ENCODE measurements at regions not wholly inside any gene's neighbourhood (a gene's known extent, or its start where the extent isn't known, plus 50 kb on each side); places are given as distances from the start of the nearest gene placed in this dataset.
"Not testable (repeated sequence)": the region's sequence is repeated elsewhere in the genome, so short reads cannot be mapped to it uniquely, and the experiment has no call there.

- DNase-seq (ENCODE audit: low read depth in 3 of 3, low spot score in 1 of 3): no peak
These were observed 52.1 kb downstream of the CARTPT start for GRCh38 chr5:71771191-71771590.

DNA sequence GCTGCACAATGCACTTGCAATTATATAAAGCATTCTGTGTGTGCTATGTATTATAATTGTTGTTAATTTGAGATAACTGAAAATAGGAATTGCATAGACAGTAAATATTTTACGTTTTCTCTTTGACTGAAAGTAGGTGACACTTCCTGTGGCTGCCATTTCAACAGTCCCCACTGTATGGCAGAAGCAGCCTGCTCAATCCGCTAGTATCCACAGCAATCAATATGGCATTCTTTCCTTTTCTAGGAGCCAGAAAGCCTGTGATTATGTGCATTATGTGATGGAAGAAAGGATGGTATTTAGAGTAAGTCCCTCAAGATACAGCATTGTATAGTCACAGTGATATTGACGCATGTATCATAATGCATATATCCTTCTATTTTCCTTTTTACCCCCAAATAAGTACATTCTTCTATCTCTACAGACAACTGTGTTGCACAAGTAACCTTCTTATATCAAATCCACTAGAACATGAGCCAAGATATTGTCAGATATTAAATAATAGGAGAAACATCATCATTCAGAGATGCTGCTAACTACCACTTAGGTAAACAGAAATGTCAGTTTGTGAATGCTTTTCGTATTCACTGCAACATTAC lies 59.7 kb downstream of the CARTPT start:
- DNase-seq (ENCODE audit: low read depth in 3 of 3, low spot score in 1 of 3): no peak

- no peak for DNase-seq (ENCODE audit: low read depth in 3 of 3, low spot score in 1 of 3)
These were observed 61.5 kb downstream of the CARTPT start for GRCh38 chr5:71780597-71780996.

- no peak for DNase-seq (ENCODE audit: low read depth in 3 of 3, low spot score in 1 of 3)
These were observed 63.3 kb downstream of the CARTPT start for GRCh38 chr5:71782393-71782770.

- peak in 1 of 3 donors; percentile 14 for DNase-seq (ENCODE audit: low read depth in 3 of 3, low spot score in 1 of 3)
These were observed 64.0 kb downstream of the CARTPT start for GRCh38 chr5:71782771-71783770.

GRCh38 chr5:71783891-71784290 lies 64.8 kb downstream of the CARTPT start:
- no peak for DNase-seq (ENCODE audit: low read depth in 3 of 3, low spot score in 1 of 3)

DNA sequence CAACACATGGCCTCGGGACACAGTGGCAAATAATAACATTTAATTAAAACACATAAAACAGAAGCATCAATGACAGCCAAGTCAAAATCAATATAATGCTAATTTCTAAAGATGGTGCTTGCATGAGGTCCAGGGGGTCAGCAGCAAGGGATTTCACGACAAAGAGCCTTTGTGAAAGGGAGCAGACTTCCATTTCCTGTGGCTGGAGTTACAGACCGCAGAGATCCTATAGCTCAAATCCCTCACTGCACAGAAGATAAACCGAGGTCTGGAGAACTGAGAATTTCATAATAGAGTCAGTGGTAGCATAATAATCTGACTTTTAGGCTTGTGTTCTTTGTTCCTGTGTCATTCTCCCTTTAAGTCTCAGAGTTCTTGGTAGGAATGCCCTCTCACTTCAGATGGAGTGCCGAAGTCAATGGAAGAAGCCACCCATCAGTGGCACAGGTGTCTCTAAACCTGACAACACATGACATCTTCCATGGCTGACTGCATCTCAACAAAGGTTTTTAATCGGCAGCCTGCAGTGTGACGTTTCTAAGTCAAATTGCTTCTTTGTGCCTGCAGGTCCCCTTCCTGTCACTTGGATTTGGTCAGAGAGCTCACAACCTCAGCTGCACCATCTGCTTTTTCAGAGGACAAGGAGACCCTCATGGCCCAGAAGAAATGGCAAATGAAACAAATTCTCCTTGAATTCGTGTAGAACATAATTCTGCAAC lies 67.4 kb downstream of the CARTPT start:
- DNase-seq (ENCODE audit: low read depth in 3 of 3, low spot score in 1 of 3): no peak

DNA sequence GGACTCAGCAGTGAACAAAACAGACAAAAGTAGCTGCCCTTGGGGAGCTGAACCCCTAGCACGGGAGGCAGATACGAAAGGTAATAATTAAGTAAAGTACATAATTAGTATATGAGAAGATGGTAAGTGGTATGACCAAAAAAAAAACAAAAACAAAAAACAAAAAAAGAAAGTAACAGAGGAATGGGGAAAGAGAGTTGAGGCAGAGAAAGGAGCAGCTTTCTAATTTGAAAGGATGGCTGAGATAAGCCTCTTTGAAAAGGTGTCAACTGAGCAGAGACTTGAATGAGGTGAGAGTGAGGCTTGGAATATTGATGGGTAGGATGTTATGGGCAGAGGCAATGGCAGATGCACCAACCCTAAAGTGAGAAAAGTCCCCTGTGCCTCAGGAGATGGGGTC lies 69.7 kb downstream of the CARTPT start:
- DNase-seq (ENCODE audit: low read depth in 3 of 3, low spot score in 1 of 3): no peak

DNA sequence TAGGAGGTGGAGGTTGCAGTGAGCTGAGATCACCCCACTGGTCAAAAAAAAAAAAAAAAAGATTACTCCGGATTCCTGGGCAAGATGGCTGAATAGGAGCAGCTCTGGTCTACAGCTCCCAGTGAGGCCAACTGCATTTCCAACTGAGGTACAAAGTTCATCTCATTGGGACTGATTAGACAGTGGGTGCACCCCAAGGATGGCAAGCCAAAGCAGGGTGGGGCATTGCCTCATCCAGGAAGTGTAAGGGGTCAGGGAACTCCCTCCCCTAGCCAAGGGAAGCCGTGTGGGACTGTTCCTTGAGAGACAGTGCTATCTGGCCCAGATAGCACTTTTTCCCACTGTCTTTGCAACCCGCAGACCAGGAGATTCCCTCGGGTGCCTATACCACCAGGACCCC lies 70.7 kb downstream of the CARTPT start:
- no peak for DNase-seq (ENCODE audit: low read depth in 3 of 3, low spot score in 1 of 3)

GRCh38 chr5:71790433-71790832 lies 71.4 kb downstream of the CARTPT start:
- DNase-seq (ENCODE audit: low read depth in 3 of 3, low spot score in 1 of 3): no peak

- DNase-seq (ENCODE audit: low read depth in 3 of 3, low spot score in 1 of 3): not testable (repeated sequence)
These were observed 73.0 kb downstream of the CARTPT start for GRCh38 chr5:71792041-71792440.

DNA sequence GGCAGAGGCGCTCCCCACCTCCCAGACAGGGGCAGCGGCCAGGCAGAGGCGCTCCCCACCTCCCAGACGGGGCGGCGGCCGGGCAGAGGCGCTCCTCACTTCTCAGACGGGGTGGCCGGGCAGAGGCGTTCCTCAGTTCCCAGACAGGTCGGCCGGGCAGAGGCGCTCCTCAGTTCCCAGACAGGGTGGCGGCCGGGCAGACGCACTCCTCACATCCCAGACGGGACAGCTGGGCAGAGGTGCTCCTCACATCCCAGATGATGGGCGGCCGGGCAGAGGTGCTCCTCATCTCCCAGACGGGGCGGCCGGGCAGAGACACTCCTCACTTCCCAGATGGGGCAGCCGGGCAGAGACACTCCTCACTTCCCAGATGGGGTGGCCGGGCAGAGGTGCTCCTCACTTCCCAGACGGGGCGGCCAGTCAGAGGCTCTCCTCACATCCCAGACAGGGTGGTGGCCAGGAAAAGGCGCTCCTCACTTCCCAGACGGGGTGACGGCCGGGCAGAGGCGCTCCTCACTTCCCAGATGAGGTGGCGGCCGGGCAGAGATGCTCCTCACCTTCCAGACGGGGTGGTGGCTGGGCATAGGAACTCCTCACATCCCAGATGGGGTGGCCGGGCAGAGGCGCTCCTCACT lies 75.1 kb downstream of the CARTPT start:
- DNase-seq (ENCODE audit: low read depth in 3 of 3, low spot score in 1 of 3): no peak

DNA sequence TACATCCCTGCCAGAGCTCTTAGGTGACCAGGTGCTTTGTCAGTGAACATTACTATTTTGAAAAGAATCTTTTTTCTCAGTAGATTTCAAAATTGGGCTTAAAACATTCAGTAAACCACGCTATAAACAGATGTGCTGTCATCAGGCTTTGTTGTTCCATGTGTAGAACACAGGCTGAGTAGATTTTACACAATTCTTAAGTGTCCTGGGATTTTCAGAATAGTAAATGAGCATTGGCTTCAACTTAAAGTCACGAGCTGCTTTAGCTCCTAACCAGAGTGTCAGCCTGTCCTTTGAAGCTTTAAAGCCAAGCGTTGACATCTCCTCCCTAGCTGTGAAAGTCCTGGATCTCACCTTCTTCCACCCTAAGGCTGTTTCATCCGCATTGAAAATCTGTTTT lies 83.6 kb downstream of the CARTPT start:
- no peak for DNase-seq (ENCODE audit: low read depth in 3 of 3, low spot score in 1 of 3)

DNA sequence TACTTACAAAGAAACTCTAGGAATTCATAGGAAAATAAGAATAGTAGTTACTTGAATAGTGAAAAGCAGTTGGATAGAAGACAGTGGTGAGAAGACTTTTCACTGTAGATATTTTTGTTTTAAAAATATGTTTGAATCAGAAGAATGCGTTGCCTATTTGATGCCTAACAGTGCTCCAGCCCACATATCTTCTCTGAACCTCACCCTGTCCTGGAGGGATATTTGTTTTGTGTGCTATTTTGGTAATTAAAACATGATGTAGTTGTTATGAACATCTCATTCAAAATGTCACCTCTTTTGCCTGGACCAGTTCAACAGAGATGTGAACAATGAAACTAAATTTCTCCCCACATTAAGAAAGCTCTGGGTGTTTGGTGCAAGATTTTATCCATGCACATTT lies 87.6 kb downstream of the CARTPT start:
- DNase-seq (ENCODE audit: low read depth in 3 of 3, low spot score in 1 of 3): no peak

GRCh38 chr5:71807909-71808308 lies 88.8 kb downstream of the CARTPT start:
- no peak for DNase-seq (ENCODE audit: low read depth in 3 of 3, low spot score in 1 of 3)

GRCh38 chr5:71809446-71809845 lies 90.4 kb downstream of the CARTPT start:
- DNase-seq (ENCODE audit: low read depth in 3 of 3, low spot score in 1 of 3): no peak

- no peak for DNase-seq (ENCODE audit: low read depth in 3 of 3, low spot score in 1 of 3)
These were observed 90.9 kb downstream of the CARTPT start for GRCh38 chr5:71810023-71810422.

DNA sequence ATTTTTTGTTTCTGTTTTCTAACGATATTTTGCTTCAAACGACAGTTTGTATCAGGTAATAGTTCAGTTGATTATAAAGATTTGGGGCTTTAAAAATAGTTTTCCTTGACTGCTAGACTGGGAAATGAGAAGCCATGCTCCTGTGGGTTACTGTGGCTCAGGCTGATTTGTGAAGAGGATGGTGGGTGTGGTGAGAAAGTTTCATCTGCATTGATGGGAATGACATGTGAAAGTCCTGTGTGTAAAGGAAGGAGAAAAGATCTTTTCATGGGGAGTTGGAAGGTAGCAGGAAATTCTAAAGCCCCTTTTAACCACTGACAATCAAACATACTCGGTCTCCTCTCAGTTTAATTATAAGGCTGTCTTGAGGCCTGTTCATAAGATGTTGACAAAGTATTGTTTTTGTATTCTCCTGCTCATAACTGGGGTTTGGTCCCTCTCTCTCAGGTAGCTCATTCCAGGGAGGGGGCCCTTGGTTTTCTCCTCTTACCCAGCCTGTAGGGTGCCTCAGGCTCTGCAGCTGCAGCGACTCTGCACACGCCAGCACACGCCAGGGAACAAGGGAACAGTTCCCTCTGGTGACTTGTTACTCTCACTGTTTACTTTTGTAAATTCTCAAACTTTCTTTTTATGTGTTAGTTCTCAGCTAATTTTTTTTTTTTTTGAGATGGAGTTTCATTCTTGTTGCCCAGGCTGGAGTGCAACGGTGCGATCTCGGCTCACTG lies 91.6 kb downstream of the CARTPT start:
- DNase-seq (ENCODE audit: low read depth in 3 of 3, low spot score in 1 of 3): no peak

- DNase-seq (ENCODE audit: low read depth in 3 of 3, low spot score in 1 of 3): no peak
These were observed 92.7 kb downstream of the CARTPT start for GRCh38 chr5:71811779-71812178.

DNA sequence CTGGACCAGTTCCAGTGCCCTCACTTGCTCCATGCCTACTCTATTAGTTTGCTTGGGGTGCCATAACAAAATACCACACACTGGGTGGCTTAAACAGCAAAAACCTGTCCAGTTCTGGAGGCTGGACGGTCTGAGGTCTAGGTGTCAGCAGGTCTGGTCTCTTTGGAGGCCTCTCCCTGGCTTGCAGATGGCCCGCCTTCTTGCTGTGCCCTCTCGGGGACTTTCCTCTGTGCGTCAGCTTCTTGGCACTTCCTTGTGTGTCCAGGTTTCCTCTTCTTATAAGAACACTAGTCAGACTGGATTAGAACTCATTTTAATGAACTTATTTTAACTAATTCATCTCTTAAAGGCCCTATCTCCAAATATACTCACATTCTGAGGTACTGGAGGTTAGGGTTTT lies 97.2 kb downstream of the CARTPT start:
- no peak for DNase-seq (ENCODE audit: low read depth in 3 of 3, low spot score in 1 of 3)

GRCh38 chr5:71817891-71818290 lies 98.8 kb downstream of the CARTPT start:
- no peak for DNase-seq (ENCODE audit: low read depth in 3 of 3, low spot score in 1 of 3)
